Naive B cell (primary cell): ENCODE measurements at regions not wholly inside any gene's neighbourhood (a gene's known extent, or its start where the extent isn't known, plus 50 kb on each side); places are given as distances from the start of the nearest gene placed in this dataset.

Experiments
- ATAC-seq, 2 donors: fragments of 150-1000 bp; cut with Tn5 transposase; 2 replicates each; pipeline ENCODE4 v1.10.0; 2021; ENCODE audit warnings: low read depth in 2 of 2, mild to moderate bottlenecking in 2 of 2, moderate library complexity in 2 of 2
- DNase-seq: peaks from one replicate; pipeline ENCODE4 v3.0.0; 2022
- H3K27ac Mint-ChIP-seq, 6 donors: one replicate each; pipeline ENCODE4 v1.8.0; 2020 to 2022; ENCODE audit warnings: mild to moderate bottlenecking in 6 of 6, mixed read lengths in 6 of 6, moderate library complexity in 5 of 6, inconsistent platforms in 2 of 6
- H3K27me3 Mint-ChIP-seq, 3 donors: one replicate each; pipeline ENCODE4 v1.8.0; 2021 to 2022; ENCODE audit warnings: mixed read lengths in 3 of 3, mild to moderate bottlenecking in 1 of 3
- H3K36me3 Mint-ChIP-seq, 2 donors: one replicate each; pipeline ENCODE4 v1.8.0; 2020 to 2022; ENCODE audit warnings: mixed read lengths in 2 of 2, inconsistent platforms in 1 of 2, mild to moderate bottlenecking in 1 of 2
- H3K4me1 Mint-ChIP-seq, 3 donors: one replicate each; pipeline ENCODE4 v1.8.0; 2020 to 2022; ENCODE audit warnings: mixed read lengths in 3 of 3, inconsistent platforms in 1 of 3, mild to moderate bottlenecking in 1 of 3, moderate library complexity in 1 of 3
- H3K4me3 Mint-ChIP-seq, 8 donors: one replicate each; pipeline ENCODE4 v1.8.0; 2020 to 2022; ENCODE audit warnings: mild to moderate bottlenecking in 8 of 8, mixed read lengths in 8 of 8, moderate library complexity in 8 of 8, inconsistent platforms in 2 of 8
- H3K9me3 Mint-ChIP-seq, 7 donors: one replicate each; pipeline ENCODE4 v1.8.0; 2020 to 2022; ENCODE audit warnings: mixed read lengths in 7 of 7, mild to moderate bottlenecking in 5 of 7, inconsistent platforms in 2 of 7, moderate library complexity in 1 of 7

DNA sequence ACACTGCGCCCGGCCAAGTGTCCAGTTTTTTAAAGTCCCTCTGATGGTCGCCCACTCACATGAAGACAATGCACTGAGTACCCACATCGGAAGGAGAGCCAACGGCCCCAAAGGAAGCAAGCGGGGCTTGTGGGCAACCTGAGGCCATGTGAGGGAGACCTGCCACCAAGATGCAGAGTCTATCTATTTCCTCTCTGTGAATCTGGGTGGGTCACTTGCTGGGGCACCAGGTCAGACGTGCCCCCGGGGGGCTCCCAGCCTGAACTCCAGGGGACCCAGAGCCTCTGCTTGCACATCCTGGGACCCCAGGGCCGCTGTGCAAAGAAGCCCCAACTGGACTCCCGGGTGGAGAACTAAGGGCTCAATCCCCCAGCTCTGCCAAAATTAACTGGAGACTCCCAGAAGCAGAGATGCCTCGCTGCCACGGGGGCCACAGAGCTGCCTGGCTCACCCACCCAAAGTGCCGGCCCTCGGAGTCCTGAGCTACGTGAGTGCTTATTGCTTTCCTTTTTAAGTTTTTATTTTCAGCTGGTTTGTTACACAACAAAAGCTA is 106.4 kb downstream of the BRD1 start:
- DNase-seq (no peak), ATAC-seq (no peak)
- H3K4me1 Mint-ChIP-seq, result peaks cover 7 to 12% (median 12%) of the 10 kb centered on the region in 3 donors
- no peak overlapping the region for H3K27ac Mint-ChIP-seq
- peaks cover 15 to 39% (median 38%) of the 10 kb centered on the region in 3 donors for H3K27me3 Mint-ChIP-seq
- H3K9me3 Mint-ChIP-seq, result peaks cover 0 to 5% (median 0%) of the 10 kb centered on the region in 7 donors
- H3K4me3 Mint-ChIP-seq, result no peak overlapping the region
- H3K36me3 Mint-ChIP-seq, result peaks cover 0 to 11% of the 10 kb centered on the region in 2 donors

- no peak overlapping the region for H3K27ac Mint-ChIP-seq
- H3K4me3 Mint-ChIP-seq, result no peak overlapping the region
- peaks cover 3 to 10% (median 9%) of the 10 kb centered on the region in 3 donors for H3K4me1 Mint-ChIP-seq
- no peak for DNase-seq
- no peak for ATAC-seq
- peaks cover 0 to 9% of the 10 kb centered on the region in 2 donors for H3K36me3 Mint-ChIP-seq
- peaks cover 15 to 32% (median 30%) of the 10 kb centered on the region in 3 donors for H3K27me3 Mint-ChIP-seq
- peaks cover 0 to 4% (median 0%) of the 10 kb centered on the region in 7 donors for H3K9me3 Mint-ChIP-seq
Observed at GRCh38 chr22:49720279-49720959, 107.3 kb downstream of the BRD1 start.

GRCh38 chr22:49719046-49719445 is 108.6 kb downstream of the BRD1 start:
- peaks cover 0 to 3% (median 0%) of the 10 kb centered on the region in 7 donors for H3K9me3 Mint-ChIP-seq
- H3K27me3 Mint-ChIP-seq, result peaks cover 13 to 34% (median 24%) of the 10 kb centered on the region in 3 donors
- H3K27ac Mint-ChIP-seq, result no peak overlapping the region

DNA sequence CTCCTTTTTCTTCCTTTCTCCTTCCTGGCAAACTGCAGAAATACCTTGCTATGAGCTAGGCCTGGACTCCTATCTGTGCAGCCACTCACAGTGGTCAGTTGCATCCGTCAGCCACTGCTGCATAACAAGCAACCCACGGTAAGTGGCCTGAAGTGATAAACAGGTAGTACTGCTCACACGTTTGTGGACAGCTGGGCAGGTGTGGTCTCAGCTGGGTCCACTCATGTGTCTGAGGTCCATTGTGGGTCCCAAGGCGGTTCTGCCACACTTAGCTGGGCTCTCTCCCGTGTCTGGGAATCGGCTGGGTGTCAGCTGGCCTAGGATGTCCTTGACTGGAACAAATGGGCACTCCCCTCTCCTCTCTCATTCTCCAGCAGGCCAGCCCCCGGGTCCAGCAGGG is 109.3 kb downstream of the BRD1 start:
- Mint-ChIP-seq H3K9me3 (no peaks in the 10 kb centered on the region), H3K27me3 (peaks cover 8 to 34% (median 23%) of the 10 kb centered on the region in 3 donors), H3K4me1 (peaks cover 0 to under 1% (median 0%) of the 10 kb centered on the region in 3 donors), H3K36me3 (no peaks in the 10 kb centered on the region), H3K27ac (no peak overlapping the region), H3K4me3 (no peak overlapping the region)
- no peak for ATAC-seq
- DNase-seq, result no peak

More at GRCh38 chr22:49719046-49719445, 108.6 kb downstream of the BRD1 start:
- peaks cover 0 to 6% of the 10 kb centered on the region in 2 donors for H3K36me3 Mint-ChIP-seq
- DNase-seq (no peak), ATAC-seq (no peak)
- H3K4me1 Mint-ChIP-seq, result peaks cover 3 to 7% (median 4%) of the 10 kb centered on the region in 3 donors
- no peak overlapping the region for H3K4me3 Mint-ChIP-seq

GRCh38 chr22:49717322-49717919 is 110.3 kb downstream of the BRD1 start:
- Mint-ChIP-seq H3K27ac (no peak overlapping the region), H3K36me3 (no peaks in the 10 kb centered on the region), H3K9me3 (no peaks in the 10 kb centered on the region), H3K4me1 (no peaks in the 10 kb centered on the region), H3K4me3 (no peak overlapping the region), H3K27me3 (peaks cover 12 to 35% (median 30%) of the 10 kb centered on the region in 3 donors)
- no peak for ATAC-seq
- DNase-seq, result no peak

- H3K9me3 Mint-ChIP-seq, result peaks cover 0 to 6% (median 2%) of the 10 kb centered on the region in 7 donors
- H3K4me1 Mint-ChIP-seq, result no peaks in the 10 kb centered on the region
- no peak for DNase-seq
- H3K36me3 Mint-ChIP-seq, result peaks cover 0 to under 1% of the 10 kb centered on the region in 2 donors
- H3K27ac Mint-ChIP-seq, result peak overlapping the region in 1 of 6 donors; percentile 38
- ATAC-seq, result no peak
- H3K27me3 Mint-ChIP-seq, result peaks cover 18 to 33% (median 33%) of the 10 kb centered on the region in 3 donors
- no peak overlapping the region for H3K4me3 Mint-ChIP-seq
Observed at GRCh38 chr22:49716441-49716840, 111.2 kb downstream of the BRD1 start.

DNA sequence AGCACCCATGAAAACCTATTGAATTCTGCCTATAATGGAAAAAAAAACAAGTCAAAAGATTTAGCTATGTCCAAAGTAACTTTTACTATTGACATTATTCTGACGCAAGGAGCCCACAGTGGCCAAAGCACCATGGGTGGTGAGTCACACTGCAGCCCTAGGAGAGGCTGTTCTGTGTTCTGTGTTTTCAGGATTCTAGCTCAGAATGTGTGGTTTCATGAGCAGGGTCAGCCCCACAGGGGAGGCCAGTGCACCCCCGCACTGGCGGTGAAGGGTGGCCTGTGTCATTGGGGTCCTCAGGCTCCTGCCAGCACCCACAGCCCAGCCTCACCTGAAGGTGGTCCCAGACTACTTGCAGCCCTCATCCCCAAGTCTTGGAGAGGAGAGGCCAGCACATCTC is 112.2 kb downstream of the BRD1 start:
- DNase-seq, result no peak
- no peaks in the 10 kb centered on the region for H3K4me1 Mint-ChIP-seq
- peaks cover 5 to 16% (median 7%) of the 10 kb centered on the region in 7 donors for H3K9me3 Mint-ChIP-seq

GRCh38 chr22:49713003-49713402 is 114.7 kb downstream of the BRD1 start:
- peaks cover 46 to 61% (median 58%) of the 10 kb centered on the region in 3 donors for H3K27me3 Mint-ChIP-seq
- H3K27ac Mint-ChIP-seq, result no peak overlapping the region
- ATAC-seq (no peak), DNase-seq (no peak)
- H3K36me3 Mint-ChIP-seq, result peaks cover 0 to 30% of the 10 kb centered on the region in 2 donors
- H3K4me3 Mint-ChIP-seq, result no peak overlapping the region
- peaks cover 11 to 35% (median 23%) of the 10 kb centered on the region in 7 donors for H3K9me3 Mint-ChIP-seq
- H3K4me1 Mint-ChIP-seq, result no peaks in the 10 kb centered on the region

More for the DNA sequence above, 112.2 kb downstream of the BRD1 start:
- peaks cover 27 to 43% (median 43%) of the 10 kb centered on the region in 3 donors for H3K27me3 Mint-ChIP-seq
- no peak overlapping the region for H3K27ac Mint-ChIP-seq
- no peak overlapping the region for H3K4me3 Mint-ChIP-seq
- ATAC-seq, result no peak
- H3K36me3 Mint-ChIP-seq, result peaks cover 0 to 9% of the 10 kb centered on the region in 2 donors

- peaks cover 49 to 66% (median 65%) of the 10 kb centered on the region in 3 donors for H3K27me3 Mint-ChIP-seq
- ATAC-seq, result no peak
Observed at GRCh38 chr22:49712195-49712791, 115.4 kb downstream of the BRD1 start.

DNA sequence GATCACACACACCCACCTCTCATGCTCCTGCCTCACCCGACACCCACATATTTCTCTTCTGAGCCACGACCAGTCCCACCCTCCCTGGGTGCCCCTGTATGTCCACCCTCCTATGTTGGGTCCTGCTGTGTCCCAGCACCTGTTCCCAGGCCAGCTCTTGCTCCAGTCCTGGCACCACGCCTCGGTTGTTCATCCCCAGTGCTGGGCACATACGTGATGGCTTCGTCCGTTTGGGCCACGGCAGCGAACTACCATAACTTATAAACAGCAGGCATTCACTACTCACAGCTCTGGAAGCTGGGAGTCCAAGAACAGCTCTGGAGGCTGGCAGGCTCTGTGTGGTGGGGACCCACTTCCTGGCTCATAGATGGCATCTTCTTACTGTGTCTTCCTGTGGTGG is 116.9 kb downstream of the BRD1 start:
- no peak for ATAC-seq
- DNase-seq, result no peak
- H3K4me1 Mint-ChIP-seq, result peaks cover 0 to under 1% (median under 1%) of the 10 kb centered on the region in 3 donors
- no peak overlapping the region for H3K4me3 Mint-ChIP-seq
- H3K9me3 Mint-ChIP-seq, result peaks cover 11 to 35% (median 23%) of the 10 kb centered on the region in 7 donors
- peaks cover 0 to 30% of the 10 kb centered on the region in 2 donors for H3K36me3 Mint-ChIP-seq
- peaks cover 55 to 75% (median 71%) of the 10 kb centered on the region in 3 donors for H3K27me3 Mint-ChIP-seq
- H3K27ac Mint-ChIP-seq, result no peak overlapping the region

More at GRCh38 chr22:49712195-49712791, 115.4 kb downstream of the BRD1 start:
- H3K4me3 Mint-ChIP-seq, result no peak overlapping the region
- H3K9me3 Mint-ChIP-seq, result peaks cover 11 to 35% (median 23%) of the 10 kb centered on the region in 7 donors
- H3K27ac Mint-ChIP-seq, result no peak overlapping the region
- H3K4me1 Mint-ChIP-seq, result no peaks in the 10 kb centered on the region
- DNase-seq, result no peak
- peaks cover 0 to 30% of the 10 kb centered on the region in 2 donors for H3K36me3 Mint-ChIP-seq

- H3K4me1 Mint-ChIP-seq, result peaks cover 0 to 4% (median 3%) of the 10 kb centered on the region in 3 donors
- H3K27ac Mint-ChIP-seq, result no peak overlapping the region
- no peak overlapping the region for H3K4me3 Mint-ChIP-seq
- no peak for ATAC-seq
- DNase-seq, result no peak
- peaks cover 63 to 87% (median 81%) of the 10 kb centered on the region in 3 donors for H3K27me3 Mint-ChIP-seq
- peaks cover 11 to 35% (median 23%) of the 10 kb centered on the region in 7 donors for H3K9me3 Mint-ChIP-seq
- H3K36me3 Mint-ChIP-seq, result peaks cover 0 to 30% of the 10 kb centered on the region in 2 donors
Observed at GRCh38 chr22:49709464-49709863, 118.2 kb downstream of the BRD1 start.

DNA sequence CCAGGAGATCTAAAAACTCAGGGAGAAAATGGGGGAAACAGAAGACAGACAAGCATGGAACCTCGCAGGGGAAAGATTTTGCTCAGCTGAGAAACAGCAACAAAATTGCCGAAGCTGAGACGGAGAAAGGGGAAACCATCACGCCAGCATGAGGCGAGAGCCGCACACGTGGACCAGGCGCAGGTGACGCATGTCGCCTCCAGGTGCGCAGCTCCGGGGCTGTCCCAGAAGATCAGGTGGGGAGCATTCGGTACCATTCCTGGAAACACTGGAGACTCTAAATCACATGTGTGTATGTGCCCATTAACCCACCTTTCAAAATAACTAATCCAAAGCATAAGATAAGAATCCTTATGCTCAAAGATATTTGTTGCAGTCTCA is 121.7 kb downstream of the BRD1 start:
- H3K36me3 Mint-ChIP-seq, result peaks cover 6 to 32% of the 10 kb centered on the region in 2 donors
- DNase-seq (no peak), ATAC-seq (no peak)
- peaks cover 16 to 46% (median 41%) of the 10 kb centered on the region in 7 donors for H3K9me3 Mint-ChIP-seq
- H3K27ac Mint-ChIP-seq, result no peak overlapping the region
- H3K4me3 Mint-ChIP-seq, result peak overlapping the region in 4 of 8 donors; percentile 34 to 72 (median 59)
- H3K27me3 Mint-ChIP-seq, result peaks cover 58 to 79% (median 69%) of the 10 kb centered on the region in 3 donors
- H3K4me1 Mint-ChIP-seq, result peaks cover 2 to 4% (median 3%) of the 10 kb centered on the region in 3 donors
